ENCODE measurements at regions not wholly inside any gene's neighbourhood (a gene's known extent, or its start where the extent isn't known, plus 50 kb on each side); places are given as distances from the start of the nearest gene placed in this dataset.

DNA sequence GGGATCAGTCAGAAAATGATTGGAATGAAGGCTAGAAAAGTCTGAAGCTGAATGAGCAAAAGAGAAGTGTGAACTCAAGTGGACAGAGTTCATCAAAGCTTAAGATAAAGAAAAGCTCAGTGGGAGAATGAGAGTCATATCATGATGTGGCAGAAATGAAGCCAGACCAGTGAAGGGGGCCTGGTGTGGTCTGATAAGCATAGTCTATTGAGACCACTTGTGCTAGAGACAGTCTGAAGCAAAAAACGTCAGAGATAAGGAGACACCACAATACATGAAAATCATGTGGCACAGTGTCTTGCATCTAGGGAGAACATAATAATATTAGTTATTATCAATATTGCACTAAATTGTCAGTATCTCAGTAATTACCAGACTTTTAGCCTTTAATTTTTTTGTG, 601.5 kb downstream of the UTRN start:
- H3K27me3 ChIP-seq (replicated peaks; ENCODE audit: control insufficient read depth, insufficient read depth, low read length): no peaks in the 10 kb centered on the region
- H3K4me1 Mint-ChIP-seq (ENCODE audit: low read depth, unreplicated experiment): no peaks in the 10 kb centered on the region
- H3K9me3 Mint-ChIP-seq (ENCODE audit: unreplicated experiment): no peaks in the 10 kb centered on the region
- no peaks in the 10 kb centered on the region for H3K36me3 Mint-ChIP-seq (ENCODE audit: insufficient read depth, unreplicated experiment)
- ChIA-PET CTCF (no interaction called here), POLR2A (no interaction called here)
- TF ChIP-seq, protein P1, sequence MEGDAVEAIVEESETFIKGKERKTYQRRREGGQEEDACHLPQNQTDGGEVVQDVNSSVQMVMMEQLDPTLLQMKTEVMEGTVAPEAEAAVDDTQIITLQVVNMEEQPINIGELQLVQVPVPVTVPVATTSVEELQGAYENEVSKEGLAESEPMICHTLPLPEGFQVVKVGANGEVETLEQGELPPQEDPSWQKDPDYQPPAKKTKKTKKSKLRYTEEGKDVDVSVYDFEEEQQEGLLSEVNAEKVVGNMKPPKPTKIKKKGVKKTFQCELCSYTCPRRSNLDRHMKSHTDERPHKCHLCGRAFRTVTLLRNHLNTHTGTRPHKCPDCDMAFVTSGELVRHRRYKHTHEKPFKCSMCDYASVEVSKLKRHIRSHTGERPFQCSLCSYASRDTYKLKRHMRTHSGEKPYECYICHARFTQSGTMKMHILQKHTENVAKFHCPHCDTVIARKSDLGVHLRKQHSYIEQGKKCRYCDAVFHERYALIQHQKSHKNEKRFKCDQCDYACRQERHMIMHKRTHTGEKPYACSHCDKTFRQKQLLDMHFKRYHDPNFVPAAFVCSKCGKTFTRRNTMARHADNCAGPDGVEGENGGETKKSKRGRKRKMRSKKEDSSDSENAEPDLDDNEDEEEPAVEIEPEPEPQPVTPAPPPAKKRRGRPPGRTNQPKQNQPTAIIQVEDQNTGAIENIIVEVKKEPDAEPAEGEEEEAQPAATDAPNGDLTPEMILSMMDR (IDR thresholded peaks at IDR 0.05; ENCODE audit: insufficient read depth in 1 of 2, low read depth in 1 of 2, low read length in 1 of 2, severe bottlenecking in 1 of 2, unreplicated experiment in 1 of 2): no peak
- DNase-seq: no peak
- H3K9me3 ChIP-seq: no peaks in the 10 kb centered on the region
- no peak overlapping the region for H3K4me3 Mint-ChIP-seq (ENCODE audit: unreplicated experiment)
- no peaks in the 10 kb centered on the region for H3K36me3 ChIP-seq (ENCODE audit: control insufficient read depth, insufficient read depth, low read length)
- no peak overlapping the region for H3K27ac Mint-ChIP-seq (ENCODE audit: unreplicated experiment)
- intact Hi-C loops (cut with micrococcal nuclease; ENCODE audit: unreplicated experiment): no loop called here
- no TSS peak for BruUV-seq (replicated peaks)
- H3K4me3 ChIP-seq (ENCODE audit: low read depth, low read length): no peak overlapping the region
- H3K27me3 Mint-ChIP-seq (ENCODE audit: insufficient read depth, unreplicated experiment): peaks cover 3% of the 10 kb centered on the region
- no peaks in the 10 kb centered on the region for H3K4me1 ChIP-seq

DNA sequence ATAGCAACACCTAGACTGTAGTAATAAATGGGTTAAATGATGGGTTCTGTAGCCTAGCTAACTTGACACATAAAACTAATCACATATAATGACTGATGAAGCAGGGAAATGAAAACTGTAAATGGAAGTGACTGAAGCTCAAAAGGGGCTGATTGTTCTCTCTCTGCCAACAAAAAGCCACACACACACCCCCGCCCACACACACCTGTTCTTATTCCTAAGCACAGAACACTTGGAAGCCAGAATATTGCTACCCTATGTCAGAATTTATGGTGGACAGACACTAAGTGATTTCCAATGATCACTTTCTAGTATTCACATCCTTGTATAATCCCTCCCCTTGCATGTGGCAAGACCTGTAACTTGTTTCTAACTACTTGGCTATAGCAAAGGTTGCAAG, 603.5 kb downstream of the UTRN start:
- CTCF ChIA-PET: no interaction called here
- no peaks in the 10 kb centered on the region for H3K9me3 ChIP-seq
- H3K36me3 ChIP-seq (ENCODE audit: control insufficient read depth, insufficient read depth, low read length): no peaks in the 10 kb centered on the region
- peaks cover 3% of the 10 kb centered on the region for H3K27me3 Mint-ChIP-seq (ENCODE audit: insufficient read depth, unreplicated experiment)
- no peaks in the 10 kb centered on the region for H3K27me3 ChIP-seq (replicated peaks; ENCODE audit: control insufficient read depth, insufficient read depth, low read length)
- no peak for DNase-seq
- no peak overlapping the region for H3K4me3 ChIP-seq (ENCODE audit: low read depth, low read length)
- no peak overlapping the region for H3K4me3 Mint-ChIP-seq (ENCODE audit: unreplicated experiment)
- no peak overlapping the region for H3K27ac Mint-ChIP-seq (ENCODE audit: unreplicated experiment)
- TF ChIP-seq, protein P1 (IDR thresholded peaks at IDR 0.05; ENCODE audit: insufficient read depth in 1 of 2, low read depth in 1 of 2, low read length in 1 of 2, severe bottlenecking in 1 of 2, unreplicated experiment in 1 of 2): no peak
- peaks cover 3% of the 10 kb centered on the region; the same call in 1 of the 2 replicates for H3K4me1 ChIP-seq
- intact Hi-C loops (cut with micrococcal nuclease; ENCODE audit: unreplicated experiment): no loop called here
- no peaks in the 10 kb centered on the region for H3K9me3 Mint-ChIP-seq (ENCODE audit: unreplicated experiment)
- BruUV-seq (replicated peaks): no TSS peak
- H3K36me3 Mint-ChIP-seq (ENCODE audit: insufficient read depth, unreplicated experiment): peaks cover 5% of the 10 kb centered on the region
- peaks cover 10% of the 10 kb centered on the region for H3K4me1 Mint-ChIP-seq (ENCODE audit: low read depth, unreplicated experiment)
- POLR2A ChIA-PET: no interaction called here

DNA sequence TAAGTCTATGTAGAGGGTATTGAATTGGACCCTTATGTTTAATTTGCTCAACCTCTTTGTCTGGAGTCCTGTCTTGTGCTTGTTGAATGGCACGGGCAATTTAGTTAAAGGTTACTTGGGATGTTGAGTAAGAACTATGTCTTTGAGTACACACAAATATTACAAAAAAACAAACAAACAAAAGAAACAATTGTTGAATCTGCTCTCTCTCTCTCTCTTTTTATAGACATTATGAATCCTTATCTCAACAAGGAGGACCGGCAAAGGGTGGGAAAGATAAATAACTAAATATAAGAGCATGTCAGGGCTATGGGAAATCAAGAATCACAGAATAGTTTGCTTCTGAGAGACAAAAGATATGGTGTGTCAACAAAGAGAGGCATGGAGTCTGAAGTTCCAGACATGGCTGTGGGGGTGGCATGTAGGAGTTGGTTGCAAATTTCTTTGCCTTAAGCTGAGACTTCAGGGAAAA, 608.6 kb downstream of the UTRN start:
- intact Hi-C loops (cut with micrococcal nuclease; ENCODE audit: unreplicated experiment): no loop called here
- DNase-seq: peak in 1 of 2 experiments; percentile 31
- H3K4me3 Mint-ChIP-seq (ENCODE audit: unreplicated experiment): no peak overlapping the region
- Histone ChIP-seq H3K27me3 (replicated peaks; ENCODE audit: control insufficient read depth, insufficient read depth, low read length) (no peaks in the 10 kb centered on the region), H3K4me3 (ENCODE audit: low read depth, low read length) (no peak overlapping the region), H3K4me1 (peaks cover 8% of the 10 kb centered on the region; the same call in 1 of the 2 replicates), H3K36me3 (ENCODE audit: control insufficient read depth, insufficient read depth, low read length) (no peaks in the 10 kb centered on the region), H3K9me3 (no peaks in the 10 kb centered on the region)
- H3K27me3 Mint-ChIP-seq (ENCODE audit: insufficient read depth, unreplicated experiment): no peaks in the 10 kb centered on the region
- TF ChIP-seq, protein P1 (IDR thresholded peaks at IDR 0.05; ENCODE audit: insufficient read depth in 1 of 2, low read depth in 1 of 2, low read length in 1 of 2, severe bottlenecking in 1 of 2, unreplicated experiment in 1 of 2): no peak
- CTCF ChIA-PET: no interaction called here
- H3K27ac Mint-ChIP-seq (ENCODE audit: unreplicated experiment): no peak overlapping the region
- BruUV-seq (replicated peaks): no TSS peak
- H3K9me3 Mint-ChIP-seq (ENCODE audit: unreplicated experiment): no peaks in the 10 kb centered on the region
- H3K4me1 Mint-ChIP-seq (ENCODE audit: low read depth, unreplicated experiment): peaks cover 16% of the 10 kb centered on the region
- H3K36me3 Mint-ChIP-seq (ENCODE audit: insufficient read depth, unreplicated experiment): peaks cover 5% of the 10 kb centered on the region
- POLR2A ChIA-PET: no interaction called here
